Astrocyte (in vitro differentiated cells and primary cell): ENCODE measurements at regions not wholly inside any gene's neighbourhood (a gene's known extent, or its start where the extent isn't known, plus 50 kb on each side); places are given as distances from the start of the nearest gene placed in this dataset.
A peak's percentile ranks its signal among the peaks of the same experiment; 100 is the strongest.

Experiments
- DNase-seq: peaks from one replicate; pipeline ENCODE4 v3.0.0-alpha.2; 2010; ENCODE audit warnings: low read depth
- FAIRE-seq: peaks from 2 replicates; lab custom pipeline; 2011; peaks lifted over from hg19 to GRCh38; lab: Jason Lieb, UNC
- H2AFZ ChIP-seq: 2 replicates; pipeline ENCODE4 v1.6.0; 2012; ENCODE audit warnings: low read depth, low read length, inconsistent platforms
- H3K27ac ChIP-seq: 2 replicates; pipeline ENCODE4 v1.5.1; 2011; ENCODE audit warnings: low read depth, low read length, inconsistent platforms
- H3K27me3 ChIP-seq: 2 replicates; pipeline ENCODE4 v1.6.0; 2011; ENCODE audit warnings: low read length, inconsistent platforms; ENCODE audit not compliant: insufficient read depth
- H3K36me3 ChIP-seq: 2 replicates; pipeline ENCODE4 v1.5.1; 2011; ENCODE audit warnings: low read length, inconsistent platforms; ENCODE audit not compliant: insufficient read depth
- H3K4me1 ChIP-seq: 2 replicates; pipeline ENCODE4 v1.5.1; 2011; ENCODE audit warnings: low read length, inconsistent platforms; ENCODE audit not compliant: insufficient read depth
- H3K4me2 ChIP-seq: 2 replicates; pipeline ENCODE4 v1.6.0; 2012; ENCODE audit warnings: low read length, inconsistent platforms
- H3K4me3 ChIP-seq: 2 replicates; pipeline ENCODE4 v1.5.1; 2011; ENCODE audit warnings: low read depth, mild to moderate bottlenecking, low read length, inconsistent platforms; ENCODE audit not compliant: insufficient read depth
- H3K79me2 ChIP-seq: 2 replicates; pipeline ENCODE4 v1.6.0; 2012; ENCODE audit warnings: mild to moderate bottlenecking, low read length, inconsistent platforms; ENCODE audit not compliant: insufficient read depth
- H3K9ac ChIP-seq: 2 replicates; pipeline ENCODE4 v1.6.0; 2012; ENCODE audit warnings: mild to moderate bottlenecking, low read length, inconsistent platforms
- H3K9me3 ChIP-seq: 2 replicates; pipeline ENCODE4 v1.5.1; 2012; ENCODE audit warnings: low read depth, mild to moderate bottlenecking, low read length, inconsistent platforms; ENCODE audit not compliant: insufficient read depth
- H4K20me1 ChIP-seq: 2 replicates; pipeline ENCODE4 v1.6.0; 2012; ENCODE audit warnings: low read length, inconsistent platforms; ENCODE audit not compliant: insufficient read depth
- H3K27ac Mint-ChIP-seq: one replicate; pipeline ENCODE4 v1.8.0; 2021; ENCODE audit warnings: mild to moderate bottlenecking, mixed read lengths; ENCODE audit not compliant: unreplicated experiment
- H3K27me3 Mint-ChIP-seq: one replicate; pipeline ENCODE4 v1.8.0; 2021; ENCODE audit warnings: low read depth, mixed read lengths; ENCODE audit not compliant: unreplicated experiment
- H3K36me3 Mint-ChIP-seq: one replicate; pipeline ENCODE4 v1.8.0; 2021; ENCODE audit warnings: low read depth, mixed read lengths; ENCODE audit not compliant: unreplicated experiment
- H3K4me1 Mint-ChIP-seq: one replicate; pipeline ENCODE4 v1.8.0; 2021; ENCODE audit warnings: low read depth, mixed read lengths; ENCODE audit not compliant: unreplicated experiment
- H3K4me3 Mint-ChIP-seq: one replicate; pipeline ENCODE4 v1.8.0; 2021; ENCODE audit warnings: mild to moderate bottlenecking, moderate library complexity, mixed read lengths; ENCODE audit not compliant: unreplicated experiment
- H3K9me3 Mint-ChIP-seq: one replicate; pipeline ENCODE4 v1.8.0; 2021; ENCODE audit warnings: mild to moderate bottlenecking, mixed read lengths; ENCODE audit not compliant: unreplicated experiment
- EZH2 ChIP-seq: IDR thresholded peaks from 2 replicates; pipeline ENCODE4 v1.6.1; 2012; ENCODE audit warnings: mild to moderate bottlenecking, low read length, inconsistent platforms; ENCODE audit not compliant: insufficient read depth
- TF ChIP-seq, protein P1 (sequence below): IDR thresholded peaks from 2 replicates; pipeline ENCODE4 v1.5.1; 2011; ENCODE audit warnings: low read depth, mild to moderate bottlenecking, inconsistent platforms, low read length, moderate library complexity; ENCODE audit not compliant: insufficient read depth

DNA sequence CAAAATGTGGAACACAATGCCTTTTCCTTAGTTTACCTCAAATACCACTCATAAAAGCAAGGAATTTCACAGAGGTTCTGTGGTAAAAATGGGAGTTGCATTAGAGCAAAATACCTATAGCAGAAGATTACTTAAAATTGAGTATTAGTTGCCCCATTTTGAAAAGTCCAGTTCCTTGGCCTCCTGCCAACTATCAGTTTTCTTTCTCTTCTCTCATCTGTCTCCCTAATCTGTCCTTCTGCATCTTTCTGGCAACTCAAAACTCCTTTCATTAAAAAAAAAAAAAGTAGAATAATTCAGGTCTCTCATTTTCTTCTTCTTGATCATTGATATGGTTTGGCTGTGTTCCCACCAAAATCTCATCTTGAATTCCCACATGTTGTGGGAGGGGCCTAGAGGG, 127.3 kb downstream of the ATP23 start:
- Histone ChIP-seq H3K36me3 (no peaks in the 10 kb centered on the region), H3K9me3 (no peaks in the 10 kb centered on the region), H4K20me1 (no peaks in the 10 kb centered on the region), H3K9ac (no peak overlapping the region), H3K4me3 (no peak overlapping the region), H3K4me1 (peaks cover 3% of the 10 kb centered on the region), H3K4me2 (no peak overlapping the region), H3K27ac (no peak overlapping the region), H3K27me3 (no peaks in the 10 kb centered on the region), H2AFZ (no peak overlapping the region), H3K79me2 (no peaks in the 10 kb centered on the region)
- Mint-ChIP-seq H3K9me3 (no peaks in the 10 kb centered on the region), H3K36me3 (no peaks in the 10 kb centered on the region), H3K27me3 (no peaks in the 10 kb centered on the region), H3K4me1 (peaks cover 17% of the 10 kb centered on the region), H3K4me3 (no peak overlapping the region), H3K27ac (no peak overlapping the region)
- no peak for DNase-seq
- FAIRE-seq: no peak
- TF ChIP-seq EZH2: no peak
- TF ChIP-seq, protein P1, sequence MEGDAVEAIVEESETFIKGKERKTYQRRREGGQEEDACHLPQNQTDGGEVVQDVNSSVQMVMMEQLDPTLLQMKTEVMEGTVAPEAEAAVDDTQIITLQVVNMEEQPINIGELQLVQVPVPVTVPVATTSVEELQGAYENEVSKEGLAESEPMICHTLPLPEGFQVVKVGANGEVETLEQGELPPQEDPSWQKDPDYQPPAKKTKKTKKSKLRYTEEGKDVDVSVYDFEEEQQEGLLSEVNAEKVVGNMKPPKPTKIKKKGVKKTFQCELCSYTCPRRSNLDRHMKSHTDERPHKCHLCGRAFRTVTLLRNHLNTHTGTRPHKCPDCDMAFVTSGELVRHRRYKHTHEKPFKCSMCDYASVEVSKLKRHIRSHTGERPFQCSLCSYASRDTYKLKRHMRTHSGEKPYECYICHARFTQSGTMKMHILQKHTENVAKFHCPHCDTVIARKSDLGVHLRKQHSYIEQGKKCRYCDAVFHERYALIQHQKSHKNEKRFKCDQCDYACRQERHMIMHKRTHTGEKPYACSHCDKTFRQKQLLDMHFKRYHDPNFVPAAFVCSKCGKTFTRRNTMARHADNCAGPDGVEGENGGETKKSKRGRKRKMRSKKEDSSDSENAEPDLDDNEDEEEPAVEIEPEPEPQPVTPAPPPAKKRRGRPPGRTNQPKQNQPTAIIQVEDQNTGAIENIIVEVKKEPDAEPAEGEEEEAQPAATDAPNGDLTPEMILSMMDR: no peak

DNA sequence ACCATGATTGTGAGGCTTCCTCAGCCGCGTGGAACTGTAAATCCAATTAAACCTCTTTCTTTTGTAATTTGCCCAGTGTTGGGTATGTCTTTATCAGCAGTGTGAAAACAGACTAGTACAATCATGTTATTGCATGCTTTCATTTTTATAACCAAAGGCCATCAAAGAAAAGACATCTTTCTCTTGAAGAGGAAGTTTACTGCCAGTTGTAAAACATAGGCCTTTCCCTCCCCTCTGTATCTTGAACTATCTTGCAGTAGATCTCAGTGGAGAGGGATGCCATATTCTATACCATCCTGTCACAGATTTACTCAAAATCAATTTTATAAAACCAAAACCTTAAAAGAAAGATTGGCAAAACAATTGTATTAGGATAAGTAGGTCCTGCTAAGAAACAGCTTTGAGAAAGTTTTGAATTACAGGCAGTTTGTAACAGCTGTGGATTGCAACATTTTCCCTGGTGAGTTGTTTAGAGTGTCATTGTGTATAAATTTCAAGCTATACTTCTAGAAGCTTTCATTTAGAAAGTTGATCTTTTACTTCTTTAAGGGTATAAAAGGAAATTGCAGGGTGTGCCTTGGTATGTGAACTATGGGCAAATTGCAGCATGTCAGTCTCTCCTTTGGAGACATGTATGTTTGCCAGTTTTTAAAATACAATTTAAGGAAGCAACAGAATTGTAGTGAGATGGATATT, 128.0 kb downstream of the ATP23 start:
- no peaks in the 10 kb centered on the region for H3K9me3 Mint-ChIP-seq
- Histone ChIP-seq H3K4me1 (peaks cover 3% of the 10 kb centered on the region), H3K36me3 (no peaks in the 10 kb centered on the region), H3K9ac (no peak overlapping the region), H3K9me3 (no peaks in the 10 kb centered on the region), H4K20me1 (no peaks in the 10 kb centered on the region), H3K4me3 (no peak overlapping the region), H3K27ac (no peak overlapping the region), H3K4me2 (no peak overlapping the region), H2AFZ (no peak overlapping the region), H3K79me2 (no peaks in the 10 kb centered on the region), H3K27me3 (no peaks in the 10 kb centered on the region)
- H3K27ac Mint-ChIP-seq: no peak overlapping the region
- peaks cover 17% of the 10 kb centered on the region for H3K4me1 Mint-ChIP-seq
- no peak for FAIRE-seq
- no peaks in the 10 kb centered on the region for H3K27me3 Mint-ChIP-seq
- DNase-seq: peak; percentile 25
- TF ChIP-seq EZH2: no peak
- TF ChIP-seq, protein P1: no peak
- no peak overlapping the region for H3K4me3 Mint-ChIP-seq
- H3K36me3 Mint-ChIP-seq: no peaks in the 10 kb centered on the region

DNA sequence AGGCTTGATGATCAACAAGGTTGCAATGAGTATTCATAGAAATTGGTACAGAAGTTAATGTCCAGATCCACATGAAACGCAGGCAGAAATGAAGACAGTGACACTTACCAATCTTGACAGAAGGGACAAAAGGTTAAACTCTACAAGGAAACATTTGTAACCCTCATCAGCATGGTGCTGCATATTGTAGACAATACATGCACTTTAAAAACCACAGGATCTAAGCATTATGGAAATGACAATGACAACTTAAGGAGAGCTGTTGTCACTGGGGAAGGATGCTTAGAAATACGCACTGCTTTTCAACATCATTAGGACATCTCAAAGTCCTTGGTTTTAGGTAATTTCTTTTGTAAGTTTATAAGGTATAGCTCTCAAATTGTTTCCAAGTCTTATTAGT, 130.6 kb downstream of the ATP23 start:
- no peaks in the 10 kb centered on the region for H3K79me2 ChIP-seq
- Mint-ChIP-seq H3K9me3 (no peaks in the 10 kb centered on the region), H3K27ac (no peak overlapping the region), H3K36me3 (no peaks in the 10 kb centered on the region), H3K4me3 (no peak overlapping the region), H3K27me3 (no peaks in the 10 kb centered on the region), H3K4me1 (peaks cover 14% of the 10 kb centered on the region)
- H3K4me1 ChIP-seq: peaks cover 3% of the 10 kb centered on the region
- no peaks in the 10 kb centered on the region for H3K9me3 ChIP-seq
- no peak overlapping the region for H3K4me2 ChIP-seq
- H3K4me3 ChIP-seq: no peak overlapping the region
- H4K20me1 ChIP-seq: no peaks in the 10 kb centered on the region
- no peak for DNase-seq
- no peak for FAIRE-seq
- H3K27me3 ChIP-seq: no peaks in the 10 kb centered on the region
- no peak overlapping the region for H3K9ac ChIP-seq
- TF ChIP-seq, protein P1: no peak
- no peak for TF ChIP-seq EZH2
- H3K36me3 ChIP-seq: no peaks in the 10 kb centered on the region
- H2AFZ ChIP-seq: no peak overlapping the region
- no peak overlapping the region for H3K27ac ChIP-seq
